Nephron (organoid): ENCODE measurements at regions not wholly inside any gene's neighbourhood (a gene's known extent, or its start where the extent isn't known, plus 50 kb on each side); places are given as distances from the start of the nearest gene placed in this dataset.
A peak's percentile ranks its signal among the peaks of the same experiment; 100 is the strongest.

ENCODE experiments used
- H3K27ac Mint-ChIP-seq, 3 experiments: 2 replicates each; pipeline ENCODE4 v1.8.0; 2020; ENCODE audit warnings: mixed read lengths in 3 of 3, mild to moderate bottlenecking in 2 of 3, moderate library complexity in 1 of 3
- H3K27me3 Mint-ChIP-seq: 2 replicates; pipeline ENCODE4 v1.8.0; 2021; ENCODE audit warnings: low read depth, mild to moderate bottlenecking, moderate library complexity, mixed read lengths
- H3K36me3 Mint-ChIP-seq: 2 replicates; pipeline ENCODE4 v1.8.0; 2020; ENCODE audit warnings: low read depth, mixed read lengths
- H3K4me1 Mint-ChIP-seq: 2 replicates; pipeline ENCODE4 v1.8.0; 2020; ENCODE audit warnings: mixed read lengths
- H3K4me3 Mint-ChIP-seq, 3 experiments: 2 replicates each; pipeline ENCODE4 v1.8.0; 2020; ENCODE audit warnings: mild to moderate bottlenecking in 3 of 3, mixed read lengths in 3 of 3, moderate library complexity in 2 of 3
- H3K9me3 Mint-ChIP-seq: 2 replicates; pipeline ENCODE4 v1.8.0; 2020; ENCODE audit warnings: mixed read lengths
- CTCF ChIP-seq, 3 experiments: fragments of 200-600 bp; sonication (generic); IDR thresholded peaks; one replicate each; pipeline ENCODE4 v1.5.0; 2021; ENCODE audit warnings: antibody characterized with exemption in 3 of 3; ENCODE audit not compliant: unreplicated experiment in 3 of 3

DNA sequence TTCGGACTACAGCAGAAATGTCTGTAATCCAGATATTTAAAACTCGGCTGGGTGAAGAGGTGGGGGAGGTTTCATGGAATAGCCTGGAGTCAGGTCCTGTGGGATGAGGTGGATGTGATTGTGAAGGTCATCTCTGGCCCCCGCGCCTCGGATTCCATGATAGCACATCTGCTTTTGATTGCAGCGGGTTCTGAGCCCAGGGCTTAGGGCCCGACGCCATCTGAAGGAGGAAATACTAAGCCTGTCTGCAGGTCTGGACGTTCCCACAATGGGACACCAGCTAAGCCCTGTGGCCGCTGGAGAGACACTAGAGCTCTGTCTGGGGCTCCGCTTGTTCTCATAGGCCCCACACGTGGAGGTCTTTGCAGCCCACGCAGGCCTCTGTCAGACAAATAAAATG, 328.7 kb downstream of the CXCL12 start:
- peak overlapping the region; percentile 68 to 75 (median 73) for H3K27ac Mint-ChIP-seq
- no peak for TF ChIP-seq CTCF (IDR thresholded peaks at IDR 0.05; ENCODE audit: unreplicated experiment in 3 of 3)
- H3K36me3 Mint-ChIP-seq, result no peaks in the 10 kb centered on the region
- H3K4me1 Mint-ChIP-seq, result peaks cover 56% of the 10 kb centered on the region
- no peak overlapping the region for H3K4me3 Mint-ChIP-seq
- H3K9me3 Mint-ChIP-seq, result no peaks in the 10 kb centered on the region
- peaks cover 37% of the 10 kb centered on the region for H3K27me3 Mint-ChIP-seq

- no peaks in the 10 kb centered on the region for H3K9me3 Mint-ChIP-seq
- peaks cover 28% of the 10 kb centered on the region for H3K27me3 Mint-ChIP-seq
- peaks cover 53% of the 10 kb centered on the region for H3K4me1 Mint-ChIP-seq
- TF ChIP-seq CTCF (IDR thresholded peaks at IDR 0.05; ENCODE audit: unreplicated experiment in 3 of 3), result no peak
- no peak overlapping the region for H3K4me3 Mint-ChIP-seq
- H3K36me3 Mint-ChIP-seq, result no peaks in the 10 kb centered on the region
- no peak overlapping the region for H3K27ac Mint-ChIP-seq
Measured at GRCh38 chr10:44054046-44054445, 330.9 kb downstream of the CXCL12 start.

- H3K4me1 Mint-ChIP-seq, result peaks cover 49% of the 10 kb centered on the region
- H3K4me3 Mint-ChIP-seq, result no peak overlapping the region
- no peaks in the 10 kb centered on the region for H3K9me3 Mint-ChIP-seq
- no peaks in the 10 kb centered on the region for H3K36me3 Mint-ChIP-seq
- peaks cover 28% of the 10 kb centered on the region for H3K27me3 Mint-ChIP-seq
- TF ChIP-seq CTCF (IDR thresholded peaks at IDR 0.05; ENCODE audit: unreplicated experiment in 3 of 3), result no peak
- H3K27ac Mint-ChIP-seq, result peak overlapping the region in 1 of 3 experiments; percentile 34
Measured at GRCh38 chr10:44053391-44053790, 331.5 kb downstream of the CXCL12 start.

GRCh38 chr10:44051584-44052385, 333.1 kb downstream of the CXCL12 start:
- peaks cover 49% of the 10 kb centered on the region for H3K4me1 Mint-ChIP-seq
- TF ChIP-seq CTCF (IDR thresholded peaks at IDR 0.05; ENCODE audit: unreplicated experiment in 3 of 3), result no peak
- peak overlapping the region in 2 of 3 experiments; percentile 45 to 54 for H3K27ac Mint-ChIP-seq
- H3K27me3 Mint-ChIP-seq, result peaks cover 23% of the 10 kb centered on the region
- H3K36me3 Mint-ChIP-seq, result no peaks in the 10 kb centered on the region
- H3K9me3 Mint-ChIP-seq, result no peaks in the 10 kb centered on the region
- H3K4me3 Mint-ChIP-seq, result no peak overlapping the region

DNA sequence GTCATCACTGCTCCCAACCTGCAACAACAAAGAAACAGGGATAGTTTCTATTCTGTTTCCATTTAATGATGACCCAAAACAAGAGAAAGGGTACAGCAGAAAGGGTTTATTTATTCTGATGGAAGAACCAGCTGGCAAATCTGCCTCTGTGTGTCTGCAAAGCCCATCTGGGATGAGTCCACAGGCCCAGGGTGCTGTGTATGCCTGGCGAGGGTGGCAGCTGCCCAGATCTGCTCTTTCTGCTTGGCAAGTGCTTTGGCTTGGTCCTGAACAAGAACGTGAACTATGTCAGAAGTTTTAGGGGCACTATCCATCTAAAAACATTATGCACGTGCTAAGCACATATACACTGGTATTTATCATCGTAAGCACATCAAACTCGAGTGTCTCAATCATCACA, 333.8 kb downstream of the CXCL12 start:
- H3K4me3 Mint-ChIP-seq, result no peak overlapping the region
- H3K27ac Mint-ChIP-seq, result peak overlapping the region in 1 of 3 experiments; percentile 37
- H3K9me3 Mint-ChIP-seq, result no peaks in the 10 kb centered on the region
- H3K27me3 Mint-ChIP-seq, result peaks cover 19% of the 10 kb centered on the region
- H3K36me3 Mint-ChIP-seq, result no peaks in the 10 kb centered on the region
- H3K4me1 Mint-ChIP-seq, result peaks cover 49% of the 10 kb centered on the region
- TF ChIP-seq CTCF (IDR thresholded peaks at IDR 0.05; ENCODE audit: unreplicated experiment in 3 of 3), result no peak
